Upper lobe of left lung (tissue), 6 donors: ENCODE measurements at regions not wholly inside any gene's neighbourhood (a gene's known extent, or its start where the extent isn't known, plus 50 kb on each side); places are given as distances from the start of the nearest gene placed in this dataset.

Source experiments
- ATAC-seq, 2 donors: fragments of 200-7000 bp; cut with Tn5 transposase; one replicate each; pipeline ENCODE4 v1.9.1; 2022; ENCODE audit warnings: mild to moderate bottlenecking in 2 of 2, moderate library complexity in 2 of 2; ENCODE audit not compliant: low FRiP score in 2 of 2
- DNase-seq, 2 donors: peaks; one replicate each; pipeline ENCODE4 v3.0.0-alpha.2; 2019 to 2020
- H3K27ac ChIP-seq, 4 donors: fragments of 200-600 bp; sonication (generic); one replicate each; pipeline ENCODE4 v1.5.1; 2016 to 2019
- H3K27me3 ChIP-seq, 4 donors: fragments of 200-600 bp; sonication (generic); one replicate each; pipeline ENCODE4 v1.5.1; 2017 to 2019
- H3K36me3 ChIP-seq, 4 donors: fragments of 200-600 bp; sonication (generic); one replicate each; pipeline ENCODE4 v1.5.1; 2016 to 2019
- H3K4me1 ChIP-seq, 4 donors: fragments of 200-600 bp; sonication (generic); one replicate each; pipeline ENCODE4 v1.5.1; 2018 to 2019
- H3K4me3 ChIP-seq, 4 donors: fragments of 200-600 bp; sonication (generic); one replicate each; pipeline ENCODE4 v1.5.1; 2017 to 2019; ENCODE audit warnings: mild to moderate bottlenecking in 2 of 4, moderate library complexity in 1 of 4
- H3K9me3 ChIP-seq, 4 donors: fragments of 200-600 bp; sonication (generic); one replicate each; pipeline ENCODE4 v1.5.1; 2018 to 2019
- EP300 ChIP-seq, 4 donors: sonication (generic); formaldehyde crosslinking; IDR thresholded peaks; one replicate each; pipeline ENCODE4 v1.5.1; 2017; ENCODE audit warnings: antibody characterized with exemption in 4 of 4, control low read depth in 2 of 4
- POLR2A ChIP-seq, 4 donors: fragments of 450-650 bp; IDR thresholded peaks; one replicate each; pipeline ENCODE4 v1.5.1; 2016 to 2017; ENCODE audit warnings: antibody characterized with exemption in 4 of 4, mild to moderate bottlenecking in 2 of 4
- POLR2AphosphoS5 ChIP-seq, 2 donors: sonication (generic); formaldehyde crosslinking; IDR thresholded peaks; one replicate each; pipeline ENCODE4 v1.5.1; 2017; ENCODE audit warnings: antibody characterized with exemption in 2 of 2
- WGBS, 2 donors: methylation state at CpG; one replicate each; pipeline ENCODE4 v1.1.5; 2017 to 2018; 5-methylcytosine and 5-hydroxymethylcytosine counted together
- TF ChIP-seq, protein P1 (sequence below), 6 experiments: fragments of 450-650 bp in 4 of 6; fragments of 200-600 bp in 2 of 6; sonication (generic) in 2 of 6; IDR thresholded peaks; one replicate each; pipeline ENCODE4 v1.5.1; 2016 to 2019; ENCODE audit warnings: antibody characterized with exemption in 6 of 6
- donor health status: DM: no; HTN: no; CAD: no; lungs with moderate emphysema.
- donor health status: DM: no; HTN: yes; CAD: no; lungs with severe emphysema.

DNA sequence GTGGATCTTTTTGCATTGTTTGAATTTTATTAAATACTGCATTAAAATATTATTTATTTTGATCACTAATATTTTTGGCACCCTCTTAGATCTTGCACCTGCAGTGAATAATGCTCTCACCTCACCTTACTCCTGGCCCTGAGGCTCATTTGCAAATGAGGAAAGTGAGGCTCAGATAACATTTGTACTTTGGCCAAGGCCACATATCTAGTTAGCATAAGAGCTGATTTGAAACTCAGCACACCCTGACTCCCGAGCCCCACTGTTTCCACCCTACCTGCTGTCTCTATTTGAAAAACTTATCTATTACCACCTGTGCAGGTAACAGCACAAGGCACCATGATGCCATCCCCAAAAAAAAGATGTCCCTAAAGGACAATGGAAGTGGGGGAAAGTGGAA, 358.7 kb upstream of the MAF start:
- ATAC-seq: no peak
- H3K9me3 ChIP-seq: no peaks in the 10 kb centered on the region
- WGBS, 2 donors: 78 to 92% methylated on average over 1 of the region's 1 CpG
- TF ChIP-seq, protein P1, sequence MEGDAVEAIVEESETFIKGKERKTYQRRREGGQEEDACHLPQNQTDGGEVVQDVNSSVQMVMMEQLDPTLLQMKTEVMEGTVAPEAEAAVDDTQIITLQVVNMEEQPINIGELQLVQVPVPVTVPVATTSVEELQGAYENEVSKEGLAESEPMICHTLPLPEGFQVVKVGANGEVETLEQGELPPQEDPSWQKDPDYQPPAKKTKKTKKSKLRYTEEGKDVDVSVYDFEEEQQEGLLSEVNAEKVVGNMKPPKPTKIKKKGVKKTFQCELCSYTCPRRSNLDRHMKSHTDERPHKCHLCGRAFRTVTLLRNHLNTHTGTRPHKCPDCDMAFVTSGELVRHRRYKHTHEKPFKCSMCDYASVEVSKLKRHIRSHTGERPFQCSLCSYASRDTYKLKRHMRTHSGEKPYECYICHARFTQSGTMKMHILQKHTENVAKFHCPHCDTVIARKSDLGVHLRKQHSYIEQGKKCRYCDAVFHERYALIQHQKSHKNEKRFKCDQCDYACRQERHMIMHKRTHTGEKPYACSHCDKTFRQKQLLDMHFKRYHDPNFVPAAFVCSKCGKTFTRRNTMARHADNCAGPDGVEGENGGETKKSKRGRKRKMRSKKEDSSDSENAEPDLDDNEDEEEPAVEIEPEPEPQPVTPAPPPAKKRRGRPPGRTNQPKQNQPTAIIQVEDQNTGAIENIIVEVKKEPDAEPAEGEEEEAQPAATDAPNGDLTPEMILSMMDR (IDR thresholded peaks at IDR 0.05): no peak
- TF ChIP-seq EP300 (IDR thresholded peaks at IDR 0.05) (no peak), POLR2A (IDR thresholded peaks at IDR 0.05) (no peak), POLR2AphosphoS5 (IDR thresholded peaks at IDR 0.05) (no peak)
- no peak overlapping the region for H3K4me3 ChIP-seq
- DNase-seq: no peak
- H3K36me3 ChIP-seq: no peaks in the 10 kb centered on the region
- H3K27ac ChIP-seq: no peak overlapping the region
- no peaks in the 10 kb centered on the region for H3K4me1 ChIP-seq
- H3K27me3 ChIP-seq: no peaks in the 10 kb centered on the region

DNA sequence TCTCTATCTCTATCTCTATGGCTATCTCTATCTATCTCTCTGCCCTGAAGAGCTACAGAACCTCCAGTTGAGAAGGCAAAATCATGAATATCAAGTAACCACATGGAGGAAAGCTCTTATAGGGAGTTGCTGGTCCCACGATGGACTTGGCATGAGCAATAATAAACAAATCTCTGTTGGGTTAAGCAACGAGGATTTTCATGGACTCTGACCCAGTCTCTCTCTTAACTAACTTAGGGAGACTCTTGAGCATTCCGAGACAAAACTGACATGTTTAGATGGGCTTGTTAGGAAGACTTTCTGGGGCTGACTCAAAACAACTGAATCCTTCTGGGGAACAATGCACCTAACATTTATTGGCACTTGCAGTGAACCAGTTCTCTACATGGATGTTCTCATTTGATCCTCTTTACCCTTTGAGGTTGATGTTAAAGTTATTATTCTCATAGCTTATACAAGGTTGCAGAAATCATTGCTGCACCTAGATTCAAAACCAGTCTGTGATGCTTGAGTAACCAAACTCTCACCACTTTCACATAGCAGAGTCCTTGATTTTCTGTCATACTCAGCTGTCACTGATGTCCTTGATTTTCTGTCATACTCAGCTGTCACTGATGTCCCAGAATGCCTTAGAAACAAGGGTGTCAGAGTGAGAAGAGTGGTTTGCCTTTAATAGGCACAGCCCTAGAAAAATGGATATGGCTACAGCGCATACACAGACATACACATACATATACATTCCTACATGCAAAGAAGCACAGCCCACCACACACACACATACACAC, 354.6 kb upstream of the MAF start:
- TF ChIP-seq POLR2AphosphoS5 (IDR thresholded peaks at IDR 0.05) (no peak), EP300 (IDR thresholded peaks at IDR 0.05) (no peak), POLR2A (IDR thresholded peaks at IDR 0.05) (no peak)
- TF ChIP-seq, protein P1 (IDR thresholded peaks at IDR 0.05): no peak
- Histone ChIP-seq H3K27ac (no peak overlapping the region), H3K36me3 (no peaks in the 10 kb centered on the region), H3K4me1 (no peaks in the 10 kb centered on the region), H3K4me3 (no peak overlapping the region), H3K27me3 (no peaks in the 10 kb centered on the region), H3K9me3 (no peaks in the 10 kb centered on the region)
- no peak for DNase-seq
- WGBS, 2 donors: 69 to 72% methylated on average over 4 of the region's 4 CpGs
- ATAC-seq: no peak

DNA sequence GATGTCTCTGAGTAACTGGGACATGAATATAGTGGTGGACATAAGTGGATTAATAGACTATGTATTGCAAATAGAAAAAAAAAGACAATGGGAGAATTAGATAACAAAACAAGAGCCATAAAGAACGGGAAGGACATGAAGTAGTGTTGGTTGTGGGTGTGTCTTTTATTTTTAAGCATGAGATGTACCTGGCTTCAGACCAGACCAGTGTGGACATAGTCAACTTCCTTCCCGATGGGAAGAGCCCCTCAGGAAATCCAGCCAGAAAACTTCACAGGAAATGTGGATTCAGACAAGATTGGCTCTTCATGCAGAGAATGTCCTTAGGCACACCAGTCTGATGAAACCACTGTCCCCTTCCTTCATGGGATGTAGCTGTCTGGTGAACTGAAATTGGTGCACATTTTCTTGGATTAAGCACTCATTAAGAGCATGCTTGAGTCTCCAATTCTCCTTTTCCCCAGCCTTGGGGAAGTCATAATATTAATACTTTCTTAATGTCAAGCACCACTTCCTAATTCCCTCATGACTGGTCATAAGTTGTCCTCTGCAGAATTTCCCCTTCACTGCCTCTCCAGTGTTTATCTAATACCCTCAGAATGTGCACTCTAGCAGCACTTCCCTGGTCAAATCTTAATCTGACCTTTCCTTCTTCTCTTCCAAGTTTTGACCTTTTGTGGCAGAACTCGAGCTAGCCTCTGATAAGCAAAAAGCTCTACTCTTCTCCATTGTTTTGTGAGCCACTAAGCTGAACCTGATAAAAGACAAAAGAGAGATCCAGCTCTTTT, 350.6 kb upstream of the MAF start:
- WGBS, 2 donors: 21 to 38% methylated on average over 3 of the region's 3 CpGs
- no peak for DNase-seq
- H3K27me3 ChIP-seq: no peaks in the 10 kb centered on the region
- no peak for ATAC-seq
- no peaks in the 10 kb centered on the region for H3K9me3 ChIP-seq
- no peaks in the 10 kb centered on the region for H3K36me3 ChIP-seq
- H3K4me1 ChIP-seq: no peaks in the 10 kb centered on the region
- H3K4me3 ChIP-seq: no peak overlapping the region
- H3K27ac ChIP-seq: peak overlapping the region in 1 of 4 donors; percentile 42
- TF ChIP-seq, protein P1 (IDR thresholded peaks at IDR 0.05): no peak
- TF ChIP-seq POLR2A (IDR thresholded peaks at IDR 0.05): no peak

DNA sequence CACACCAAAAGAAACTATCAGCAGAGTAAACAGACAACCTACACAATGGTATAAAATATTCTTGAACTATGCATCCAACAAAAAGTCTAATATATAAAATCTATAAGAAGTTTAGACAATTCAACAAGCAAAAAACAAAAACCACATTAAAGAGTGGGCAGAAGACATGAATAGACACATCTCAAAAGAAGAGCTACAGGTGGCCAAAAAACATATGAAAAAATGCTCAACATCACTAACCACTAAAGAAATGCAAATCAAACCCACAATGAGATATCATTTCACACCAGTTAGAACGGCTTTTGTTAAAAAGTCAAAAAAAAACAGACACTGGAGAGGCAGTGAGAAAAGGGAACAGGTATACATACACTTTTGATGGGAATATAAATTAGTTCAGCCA, 348.9 kb upstream of the MAF start:
- ATAC-seq (no peak), DNase-seq (no peak)
- Histone ChIP-seq H3K4me1 (no peaks in the 10 kb centered on the region), H3K27ac (no peak overlapping the region), H3K27me3 (no peaks in the 10 kb centered on the region), H3K36me3 (no peaks in the 10 kb centered on the region), H3K9me3 (no peaks in the 10 kb centered on the region), H3K4me3 (no peak overlapping the region)
- 81 to 83% methylated on average over 1 of the region's 1 CpG for WGBS, 2 donors
- TF ChIP-seq POLR2AphosphoS5 (IDR thresholded peaks at IDR 0.05): no peak
- TF ChIP-seq, protein P1 (IDR thresholded peaks at IDR 0.05): no peak
- TF ChIP-seq POLR2A (IDR thresholded peaks at IDR 0.05): no peak
- no peak for TF ChIP-seq EP300 (IDR thresholded peaks at IDR 0.05)
